Ammon's horn (tissue), 1 donor: ENCODE measurements at regions not wholly inside any gene's neighbourhood (a gene's known extent, or its start where the extent isn't known, plus 50 kb on each side); places are given as distances from the start of the nearest gene placed in this dataset.

ENCODE experiments used
- DNase-seq: peaks from one replicate; pipeline ENCODE4 v3.0.0-alpha.2; 2016; ENCODE audit warnings: low spot score

DNA sequence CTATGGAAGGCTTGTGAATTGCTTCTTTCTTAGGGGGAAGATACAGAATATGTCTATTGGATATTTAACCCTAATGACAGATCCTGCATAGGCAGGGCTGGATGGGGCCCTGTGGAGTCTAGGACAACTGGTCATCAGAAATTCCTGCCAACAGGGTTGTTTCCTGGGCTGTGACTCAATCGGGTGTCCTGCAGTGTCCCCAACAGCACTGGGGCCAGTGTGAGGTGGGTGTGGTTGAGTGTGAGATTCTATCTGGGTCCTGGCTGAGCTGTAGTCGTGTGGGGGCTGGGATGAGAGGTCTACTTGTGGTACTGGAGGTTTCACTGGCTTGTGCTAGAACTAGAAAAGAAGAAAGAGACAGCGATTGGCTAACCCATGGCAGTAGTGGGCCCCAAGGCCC is 87.3 kb upstream of the WDR1 start:
- DNase-seq: no peak

DNA sequence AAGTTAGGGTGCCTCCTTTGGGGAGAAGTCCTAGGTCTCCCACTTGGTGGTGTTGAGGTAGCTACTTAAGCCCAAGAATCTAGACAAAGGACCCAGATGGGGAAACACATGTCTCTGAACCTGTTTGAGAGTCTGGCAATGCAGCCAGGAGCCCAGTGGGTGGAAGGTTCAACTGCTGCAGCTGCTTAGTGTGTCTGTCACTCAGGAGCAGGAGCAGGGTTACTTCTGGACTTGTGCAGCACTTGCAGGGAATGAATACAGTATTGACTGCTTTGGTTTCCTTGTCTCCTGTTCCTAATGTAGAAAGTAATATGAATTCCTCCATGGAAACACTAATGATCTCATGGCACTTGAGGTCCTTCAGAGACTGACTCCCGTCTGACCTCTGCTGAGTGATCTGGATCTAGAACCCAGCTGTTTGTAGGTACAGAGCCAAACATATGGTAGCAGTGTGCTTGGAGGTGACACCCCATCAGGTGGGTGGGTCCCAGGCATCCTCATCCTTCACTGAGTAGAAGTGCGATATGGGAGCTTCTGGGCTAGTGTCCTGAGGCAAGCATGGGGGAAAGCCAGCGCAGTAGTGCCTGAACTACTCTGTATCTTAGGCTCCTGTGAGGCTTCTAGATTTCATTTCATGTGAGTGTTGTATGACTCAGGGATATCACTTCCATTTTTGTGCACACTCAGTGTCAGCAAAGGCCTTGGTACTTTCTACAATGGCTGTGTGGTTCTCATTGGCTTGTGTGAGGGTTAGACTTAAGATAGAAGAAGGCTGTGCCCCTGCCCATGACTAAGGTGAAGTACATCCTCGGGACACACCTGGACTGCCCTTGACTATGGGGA is 85.0 kb upstream of the WDR1 start:
- DNase-seq: no peak

DNA sequence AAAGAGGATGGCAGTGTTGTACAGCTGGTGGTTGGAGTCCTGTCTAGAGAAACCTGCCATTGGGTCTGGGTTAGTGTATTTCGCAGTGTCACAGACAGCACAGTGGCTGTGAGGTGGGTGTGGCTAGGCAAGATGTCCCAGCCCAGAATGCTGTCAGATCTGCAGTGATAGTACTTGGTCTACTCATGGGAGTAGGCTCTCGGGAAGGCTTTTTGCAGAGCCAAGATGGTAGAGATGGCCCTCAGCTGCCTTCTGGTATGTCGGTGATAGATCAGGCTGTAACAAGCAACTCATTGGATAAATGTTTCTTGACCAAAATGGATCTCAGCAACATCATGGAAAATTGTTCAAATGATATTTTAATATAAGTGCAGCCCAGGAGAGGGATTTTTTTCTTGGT is 84.3 kb upstream of the WDR1 start:
- DNase-seq: no peak

DNA sequence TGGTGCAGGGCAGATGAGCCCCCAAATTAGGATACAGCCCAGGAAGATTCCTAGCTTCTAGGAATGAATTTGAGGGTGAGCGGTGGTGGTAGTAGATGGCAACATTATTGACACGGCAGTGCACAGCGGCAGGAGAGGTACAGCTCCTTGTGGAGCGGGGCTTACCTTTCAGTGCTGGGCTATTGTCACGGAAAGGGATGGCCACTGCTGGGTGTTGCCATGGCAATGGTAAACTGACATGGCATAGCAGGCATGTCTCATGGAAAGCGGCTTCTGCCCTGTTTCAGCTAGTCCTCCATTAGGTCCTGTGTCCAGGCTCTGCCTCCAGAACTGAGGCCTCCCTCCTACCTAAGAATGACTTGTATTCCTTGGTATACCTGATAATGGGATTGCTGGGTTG is 81.8 kb upstream of the WDR1 start:
- DNase-seq: no peak

DNA sequence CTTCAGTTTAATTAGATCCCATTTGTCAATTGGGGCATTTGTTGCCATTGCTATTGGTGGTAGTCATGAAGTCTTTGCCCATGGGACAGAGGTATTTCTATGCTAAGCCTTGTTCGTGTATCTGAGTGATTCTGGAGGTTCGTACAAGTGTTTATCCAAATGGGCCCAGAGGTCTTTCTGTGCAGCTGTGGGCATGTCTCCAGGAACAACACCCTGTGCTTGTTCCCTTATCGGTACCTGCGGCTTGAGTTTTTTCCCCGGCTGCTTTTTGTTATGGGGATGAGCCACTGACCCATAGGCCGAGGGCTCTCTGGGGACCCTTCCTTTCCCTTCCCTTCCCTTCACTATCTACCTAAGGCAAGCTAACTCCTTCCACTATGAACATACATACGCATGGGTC is 81.4 kb upstream of the WDR1 start:
- no peak for DNase-seq

DNA sequence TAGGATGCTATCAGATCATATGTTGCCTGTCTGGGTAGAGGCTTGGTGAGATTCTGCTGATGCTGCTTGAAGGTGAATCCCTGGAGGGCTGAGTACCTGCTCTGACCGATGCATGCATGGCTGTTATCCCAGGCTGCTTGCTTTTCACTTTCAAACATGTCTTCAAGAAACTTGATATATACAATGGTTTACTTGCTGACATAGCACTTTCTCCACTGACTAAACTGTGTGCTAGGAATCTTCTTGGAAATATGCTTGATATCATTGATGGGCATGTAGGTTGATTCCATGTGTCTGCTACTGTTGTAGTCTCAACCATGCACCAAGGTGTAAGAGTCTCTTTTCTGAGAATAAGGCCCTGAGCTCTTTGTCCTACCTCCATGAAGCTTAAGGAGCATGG is 79.6 kb upstream of the WDR1 start:
- no peak for DNase-seq

DNA sequence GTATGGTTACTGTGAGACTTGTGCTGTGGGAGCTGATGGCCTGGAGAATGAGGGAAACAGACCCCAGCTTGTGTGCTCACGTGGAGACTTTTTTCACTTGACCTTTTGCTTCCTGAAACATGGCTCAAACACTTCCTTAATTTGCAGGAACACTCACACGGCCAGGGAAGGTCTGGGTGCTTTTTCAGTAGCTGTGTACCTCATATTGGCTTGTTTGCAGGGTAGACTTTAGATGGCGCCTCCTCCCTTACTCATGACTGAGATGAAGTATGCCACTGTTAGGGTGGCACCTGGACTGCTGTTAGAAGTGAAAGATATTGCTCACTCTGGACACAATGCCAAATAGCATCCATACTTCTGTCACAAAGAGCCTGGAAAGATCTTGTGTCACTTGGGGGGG is 75.7 kb upstream of the WDR1 start:
- peak; percentile 16 for DNase-seq

DNA sequence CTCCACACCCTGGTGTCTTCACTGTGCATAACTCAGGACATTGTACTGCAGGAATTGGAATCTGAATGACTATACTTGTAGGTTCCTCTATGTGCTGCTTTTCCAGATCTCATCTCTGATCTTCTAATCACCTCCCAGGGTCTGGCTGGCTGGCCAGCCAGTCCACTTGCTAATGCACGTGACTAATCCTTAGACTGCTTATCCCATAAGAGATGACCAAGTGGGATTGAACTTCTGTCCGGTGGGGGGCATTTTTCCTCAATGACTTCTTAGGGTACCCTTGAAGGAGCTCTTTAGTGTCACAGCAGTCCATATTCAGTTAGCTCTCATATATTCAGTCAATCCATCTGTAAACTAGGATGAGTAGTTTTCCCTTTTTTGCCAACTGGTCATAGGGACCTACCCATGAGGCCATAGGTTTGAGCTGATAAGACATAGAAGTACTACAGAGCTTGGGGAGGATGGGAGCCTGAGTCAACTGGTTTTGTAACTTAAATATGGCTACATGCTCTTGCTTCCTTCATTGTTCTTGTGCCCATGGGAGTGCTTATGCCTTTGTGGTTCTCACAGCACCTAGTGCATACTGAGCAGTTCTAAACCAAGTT is 71.9 kb upstream of the WDR1 start:
- no peak for DNase-seq

DNA sequence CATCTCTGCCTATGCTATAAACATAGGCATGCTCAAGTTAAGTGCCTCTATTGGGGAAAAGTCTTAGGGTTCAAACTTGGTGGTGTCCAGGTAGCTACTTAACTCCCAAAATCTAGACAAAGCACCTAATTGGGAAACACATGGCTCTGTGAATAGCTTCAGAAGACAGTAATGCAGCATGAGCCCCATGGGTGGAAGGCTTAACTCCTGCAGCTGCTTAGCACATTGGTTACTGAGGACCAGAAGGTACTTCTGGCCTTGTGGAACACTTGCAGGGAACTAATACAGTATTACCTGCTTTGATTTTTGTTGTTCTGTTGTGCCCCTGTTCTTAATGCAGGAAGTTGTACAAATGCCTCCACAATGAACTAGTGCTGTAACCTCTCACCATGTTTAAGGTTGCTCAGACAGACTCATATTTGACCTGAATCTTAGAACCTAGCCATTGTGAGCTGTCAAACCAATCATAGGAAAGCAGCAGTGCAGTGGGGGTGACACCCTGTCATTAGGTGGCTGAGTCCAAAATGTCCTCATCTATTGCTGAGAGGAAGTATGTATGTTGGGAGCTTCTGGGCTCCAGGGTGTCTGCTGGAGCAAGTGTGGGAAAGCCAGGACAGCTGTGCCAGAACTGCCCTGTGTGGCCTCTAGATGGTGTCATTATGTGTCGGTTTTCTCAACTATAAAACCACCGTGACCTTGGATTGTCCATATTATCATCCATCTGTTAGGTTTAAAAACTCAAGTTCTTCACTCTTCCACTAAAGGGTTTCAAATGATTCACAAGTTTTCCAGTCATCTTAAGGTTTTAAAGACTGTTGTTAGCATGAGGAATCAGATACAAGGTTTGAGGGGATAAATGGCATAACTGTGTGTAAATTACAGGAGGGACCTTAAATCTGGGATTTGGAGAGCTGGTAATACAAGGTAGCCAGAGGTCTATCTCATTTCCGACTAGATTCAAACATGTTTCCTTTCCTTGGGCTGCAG is 69.9 kb upstream of the WDR1 start:
- peak; percentile 27 for DNase-seq

DNA sequence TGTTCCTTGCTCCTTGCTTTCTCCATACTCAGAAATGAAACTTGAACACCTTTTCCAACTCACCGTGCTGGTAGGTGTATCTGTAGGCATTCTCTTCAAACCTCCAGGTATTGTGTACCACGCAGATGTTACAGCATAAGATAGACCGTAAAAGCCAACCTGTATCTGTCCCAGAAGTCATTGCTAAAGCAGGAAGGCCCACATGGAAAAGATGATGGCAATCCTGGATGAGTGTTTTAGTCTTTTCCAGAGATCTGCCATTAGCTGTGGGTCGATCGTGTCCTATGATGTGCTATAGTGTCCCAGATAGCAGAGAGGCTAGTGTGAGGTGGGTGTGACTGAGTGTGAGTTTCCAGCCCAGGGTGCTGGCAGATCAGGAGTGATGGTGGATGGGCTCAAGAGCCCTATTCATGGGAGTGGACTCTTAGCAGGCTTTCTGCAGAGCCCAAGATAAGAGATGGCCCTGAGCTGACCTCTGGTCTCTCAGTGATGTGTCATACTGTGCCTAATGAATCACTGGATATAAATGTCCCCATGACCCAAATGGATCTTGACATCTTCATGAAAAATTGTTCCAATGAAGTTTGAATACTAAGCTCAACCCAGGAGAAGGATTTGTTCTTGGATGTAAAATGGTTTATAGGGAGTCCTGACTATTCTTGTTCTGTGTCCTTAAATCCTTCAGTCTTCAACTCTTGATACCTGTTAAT is 69.1 kb upstream of the WDR1 start:
- no peak for DNase-seq

DNA sequence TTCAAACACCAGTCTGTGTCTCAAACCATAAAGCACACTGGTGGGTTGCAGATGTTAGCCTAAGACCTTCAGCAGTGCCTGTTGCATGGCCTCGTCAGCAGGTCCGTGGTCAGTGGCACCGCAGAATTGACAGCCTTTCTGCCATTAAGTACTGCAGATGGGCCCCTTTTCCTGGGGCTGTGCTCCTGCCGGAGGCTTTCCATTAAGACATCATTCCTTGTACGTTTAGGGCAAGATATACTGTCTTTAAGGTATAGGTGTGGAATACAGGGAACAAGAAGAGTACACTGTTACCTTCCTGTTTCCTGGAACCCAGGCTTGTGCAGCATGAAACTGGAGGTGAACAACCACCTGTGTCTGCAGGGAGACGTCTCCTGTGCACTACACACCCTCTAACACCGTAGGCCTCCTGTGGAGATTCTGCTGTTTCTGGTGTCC is 67.9 kb upstream of the WDR1 start:
- DNase-seq: no peak

DNA sequence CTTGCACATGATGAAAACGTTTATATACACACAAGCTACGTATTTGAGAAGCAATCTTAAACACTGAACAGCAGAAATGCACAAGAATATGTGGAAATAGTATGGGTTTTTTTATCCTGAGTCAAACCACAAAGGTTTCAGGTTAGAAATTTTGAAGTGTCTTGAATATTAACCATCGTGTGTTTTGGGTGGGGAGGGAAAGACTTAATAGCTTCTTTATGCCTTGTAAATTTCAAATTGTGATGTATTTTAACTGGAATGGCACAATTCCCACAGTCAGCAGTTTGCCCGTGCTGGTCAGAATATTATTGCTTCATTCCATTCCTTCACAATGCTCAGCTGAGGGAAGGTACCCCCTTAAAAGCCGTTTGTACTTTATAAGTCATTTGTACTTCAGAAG is 67.4 kb upstream of the WDR1 start:
- no peak for DNase-seq

DNA sequence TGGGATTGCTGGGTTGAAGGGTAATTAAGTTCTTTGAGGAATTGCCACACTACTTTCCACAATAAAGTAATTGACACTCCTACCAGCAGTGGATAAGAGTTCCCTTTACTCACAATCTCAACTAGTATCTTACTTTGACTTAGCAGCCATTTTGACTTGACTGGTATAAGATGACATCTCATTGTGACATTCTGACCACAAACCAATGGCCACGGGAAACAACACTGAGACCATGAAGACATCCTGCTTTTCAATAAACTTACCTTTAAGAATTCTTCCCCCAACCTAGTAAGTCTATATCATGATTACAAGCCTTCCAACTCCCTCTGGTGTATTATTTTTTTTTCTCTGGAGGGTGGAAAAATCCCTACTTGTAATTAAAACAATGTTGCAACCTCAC is 66.9 kb upstream of the WDR1 start:
- DNase-seq: no peak

DNA sequence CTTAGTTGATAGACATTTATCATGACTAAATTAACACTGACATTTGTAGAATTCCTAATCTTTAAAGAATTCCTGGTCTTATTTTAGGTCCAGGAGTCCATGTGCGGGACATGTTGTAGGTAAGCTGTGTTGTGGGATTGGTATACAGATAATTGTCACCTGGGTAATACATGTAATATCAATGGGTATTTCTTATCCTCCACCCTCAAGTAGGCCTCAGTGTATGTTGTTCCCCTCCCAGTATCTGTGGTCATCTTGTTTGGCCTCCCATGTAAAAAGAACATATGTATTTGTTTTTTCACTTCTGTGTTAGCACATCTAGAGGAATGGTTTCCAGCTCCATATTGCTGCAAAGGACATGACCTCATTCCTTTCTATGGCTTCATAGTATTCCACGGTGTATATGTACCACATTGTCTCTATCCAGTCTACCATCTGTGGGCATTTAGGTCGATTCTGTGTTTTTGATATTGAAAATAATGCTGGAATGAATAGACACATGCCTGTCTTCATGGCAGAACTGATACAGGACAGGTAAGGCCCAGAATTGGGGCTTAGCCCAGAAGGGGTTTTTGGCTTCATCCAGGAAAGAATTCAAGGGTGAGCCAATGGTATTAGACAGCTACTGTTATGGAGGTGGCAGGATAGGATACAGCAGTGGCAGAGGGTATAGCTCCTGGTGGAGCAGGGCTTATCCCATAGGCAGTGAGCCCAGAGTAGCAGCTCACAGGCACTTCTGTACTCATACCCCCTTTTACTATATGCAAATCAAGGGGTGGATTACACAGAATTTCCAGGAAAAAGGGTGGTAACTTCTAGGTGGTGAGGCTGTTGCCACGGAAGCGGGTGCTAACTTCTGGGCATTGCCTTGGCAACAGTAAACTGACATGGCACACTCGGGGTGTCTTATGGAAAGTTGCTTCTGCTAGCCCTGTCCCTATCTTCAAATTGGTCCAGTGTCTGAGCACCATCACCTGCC is 66.1 kb upstream of the WDR1 start:
- DNase-seq: no peak

DNA sequence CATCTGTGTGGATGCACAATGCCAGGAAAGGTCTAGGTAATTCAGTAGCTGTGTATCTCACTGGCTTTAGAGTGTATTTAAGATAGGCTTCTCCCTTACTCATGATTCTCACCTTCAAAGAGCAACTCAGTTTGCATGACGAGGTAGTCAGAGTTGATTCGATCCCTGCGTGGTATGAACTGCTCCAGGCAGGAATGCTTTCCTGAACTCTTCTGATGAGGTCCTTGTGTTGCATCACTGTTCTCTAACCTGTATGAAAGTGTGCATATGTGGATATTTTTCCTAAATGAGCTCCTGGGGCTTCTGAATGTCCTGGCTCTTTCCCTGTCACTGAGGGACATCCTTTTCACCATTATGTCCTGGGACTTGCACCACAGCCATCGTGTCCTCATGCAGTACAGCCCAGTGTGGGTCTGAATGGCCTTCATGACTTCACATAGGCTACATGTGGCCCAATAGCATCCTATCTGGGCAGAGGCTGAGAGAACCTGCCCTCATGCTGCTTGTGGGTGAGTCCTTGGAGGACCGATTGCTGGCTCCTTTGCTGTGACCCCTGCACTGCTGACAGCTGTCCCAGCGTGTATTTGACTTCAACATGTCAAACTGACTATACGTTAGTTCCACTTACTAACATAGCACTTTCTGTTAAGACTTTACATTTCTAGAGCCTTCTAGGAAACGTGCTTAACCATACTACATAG is 65.3 kb upstream of the WDR1 start:
- no peak for DNase-seq

DNA sequence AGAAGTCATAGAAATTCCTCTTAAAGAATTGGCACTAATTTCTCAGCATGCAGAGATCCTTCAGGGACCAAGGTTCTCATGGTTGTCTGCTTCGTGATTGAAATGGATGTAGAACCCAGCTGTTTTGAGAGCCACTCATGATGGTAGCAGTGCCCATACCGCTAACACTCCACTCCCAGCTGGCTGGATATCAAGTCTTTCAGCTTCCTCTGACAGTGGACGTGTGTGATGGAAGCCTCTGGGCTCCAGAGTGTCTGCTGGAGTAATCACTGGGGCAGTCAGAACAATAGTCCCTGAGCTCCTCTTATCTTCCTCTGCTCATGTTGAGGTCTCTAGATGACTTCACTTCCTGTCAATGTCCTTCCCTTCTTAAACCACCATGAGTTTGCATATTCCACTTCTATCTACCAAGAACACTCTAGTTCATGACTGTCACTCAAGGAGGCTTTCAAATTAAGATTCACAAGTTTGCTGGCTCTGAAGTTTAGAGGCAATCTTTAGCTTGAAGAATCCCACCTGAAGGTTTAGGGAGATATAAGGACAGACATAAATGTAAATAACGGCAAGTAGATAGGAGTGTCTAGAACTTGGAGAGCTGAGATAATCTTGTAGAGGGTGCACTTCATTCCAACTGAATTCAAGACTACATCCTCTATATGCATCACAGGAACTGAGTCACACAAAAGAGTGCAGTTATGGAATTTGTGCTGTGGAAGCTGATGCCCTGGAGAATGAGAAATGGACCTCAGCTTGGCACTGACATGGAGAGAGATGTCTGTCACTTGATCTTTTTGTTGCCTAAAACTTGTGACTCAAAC is 64.5 kb upstream of the WDR1 start:
- DNase-seq: no peak

DNA sequence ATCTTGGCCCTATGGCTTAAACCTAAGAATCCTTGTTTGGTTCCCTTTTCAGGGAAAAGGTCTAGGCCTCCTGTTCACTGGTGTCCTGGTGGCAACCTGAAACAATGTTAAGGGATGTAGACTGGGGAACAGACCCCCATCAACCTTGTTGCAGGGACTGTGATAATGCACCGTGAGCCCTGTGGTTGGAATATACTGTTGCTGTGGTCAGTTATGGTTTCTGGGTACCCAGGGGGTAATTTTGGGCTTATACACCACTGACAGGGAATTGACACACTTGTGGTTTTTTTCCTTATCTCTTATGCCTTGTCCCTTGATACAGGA is 64.0 kb upstream of the WDR1 start:
- no peak for DNase-seq

DNA sequence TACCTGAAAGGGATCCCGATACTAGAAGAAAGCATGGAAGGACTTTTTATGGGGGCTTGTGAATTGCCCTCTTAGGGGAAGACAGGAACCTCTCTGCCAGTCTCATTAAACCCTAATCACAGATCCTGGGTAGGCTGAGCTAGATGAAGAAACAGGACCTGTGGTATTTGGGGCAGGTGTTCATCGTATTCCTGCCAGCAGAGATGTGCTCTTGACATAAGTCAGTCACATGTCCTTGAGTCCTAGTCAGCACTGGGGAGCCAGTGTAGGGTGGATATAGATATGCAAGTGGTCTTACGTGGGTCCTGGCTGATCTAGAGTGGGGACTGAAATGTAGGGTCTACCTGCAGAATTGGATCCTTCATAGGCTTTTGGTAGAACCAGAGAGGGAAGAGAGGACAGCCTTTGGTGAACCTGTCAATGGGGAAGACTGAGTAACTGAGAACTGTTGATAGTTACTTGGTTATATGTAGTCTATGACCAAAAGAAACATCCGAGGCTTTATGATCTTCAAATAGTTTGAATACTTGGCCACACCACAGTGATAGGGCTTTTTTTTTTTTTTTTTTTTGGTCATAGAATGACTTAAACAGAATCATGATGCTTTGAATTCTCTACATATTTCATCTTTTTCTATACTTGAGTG is 63.5 kb upstream of the WDR1 start:
- DNase-seq: no peak

DNA sequence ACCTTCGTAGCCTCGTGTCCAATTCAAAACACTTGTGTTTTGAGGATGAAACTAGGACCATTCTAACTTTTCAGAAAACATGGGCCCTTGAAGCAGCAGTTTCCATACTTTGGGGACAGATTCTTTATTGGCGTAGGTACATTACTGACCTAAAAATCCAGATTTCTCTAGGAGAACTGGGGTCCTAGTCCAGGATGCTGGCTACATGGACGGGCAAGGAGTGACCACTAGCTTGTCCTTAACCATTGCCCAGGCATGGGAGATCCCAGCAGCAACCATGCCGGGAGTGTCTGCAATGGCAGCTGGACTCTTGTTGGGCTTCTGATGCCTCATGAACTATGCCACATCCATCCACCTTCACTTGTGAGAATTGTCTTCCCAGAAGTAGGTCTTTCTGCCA is 62.2 kb upstream of the WDR1 start:
- DNase-seq: no peak
